ENCODE measurements at regions not wholly inside any gene's neighbourhood (a gene's known extent, or its start where the extent isn't known, plus 50 kb on each side); places are given as distances from the start of the nearest gene placed in this dataset.

DNA sequence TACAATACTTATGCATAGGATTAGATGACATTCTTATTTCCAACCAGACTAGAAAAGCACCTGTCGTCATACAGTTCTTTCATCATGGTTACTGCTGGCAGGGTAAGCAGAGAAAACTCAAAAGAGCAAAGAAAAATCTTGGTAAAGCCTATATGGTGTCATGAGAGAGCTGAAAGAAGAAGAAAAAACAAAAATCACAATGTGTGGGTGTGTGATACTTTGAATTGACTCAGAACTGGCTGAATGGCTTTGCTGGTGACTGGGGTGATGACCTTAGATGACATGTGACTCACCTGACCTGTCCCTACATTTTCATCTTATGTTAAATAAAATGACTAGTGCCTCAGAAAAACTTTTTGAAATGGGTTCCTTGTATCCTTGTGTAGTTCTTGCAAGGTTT, 278.1 kb upstream of the LMO3 start:
- FAIRE-seq (no peak), DNase-seq (ENCODE audit: insufficient read length, low spot score) (no peak)
- no peak for TF ChIP-seq CTCF (IDR thresholded peaks at IDR 0.05; ENCODE audit: insufficient read depth, missing control alignments)

- FAIRE-seq: peak; percentile 48
- no peak for DNase-seq (ENCODE audit: insufficient read length, low spot score)
- no peak for TF ChIP-seq CTCF (IDR thresholded peaks at IDR 0.05; ENCODE audit: insufficient read depth, missing control alignments)
Measured at GRCh38 chr12:16881986-16882570, 276.1 kb upstream of the LMO3 start.

DNA sequence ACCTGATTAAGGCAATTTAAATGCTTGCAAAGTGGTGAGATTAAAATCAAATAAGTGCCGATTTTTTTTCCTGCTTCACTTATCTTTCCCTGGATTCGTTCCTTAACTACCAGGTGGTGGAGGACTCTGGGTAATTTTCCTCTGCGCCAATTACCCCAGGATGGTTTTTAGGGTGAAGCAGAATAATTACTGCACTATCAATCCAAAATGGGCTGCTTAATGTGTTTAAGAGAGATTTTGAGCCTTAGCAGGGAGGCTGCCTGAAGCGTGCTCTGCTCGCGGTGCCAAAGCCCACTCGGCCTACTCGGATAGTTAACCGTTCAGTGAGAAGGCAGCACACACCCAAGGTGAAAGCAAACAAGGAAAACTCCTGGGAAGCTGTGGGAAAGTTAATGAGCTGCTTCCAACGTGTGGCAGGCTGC, 274.9 kb upstream of the LMO3 start:
- FAIRE-seq (no peak), DNase-seq (ENCODE audit: insufficient read length, low spot score) (no peak)
- TF ChIP-seq CTCF (IDR thresholded peaks at IDR 0.05; ENCODE audit: insufficient read depth, missing control alignments): no peak

DNA sequence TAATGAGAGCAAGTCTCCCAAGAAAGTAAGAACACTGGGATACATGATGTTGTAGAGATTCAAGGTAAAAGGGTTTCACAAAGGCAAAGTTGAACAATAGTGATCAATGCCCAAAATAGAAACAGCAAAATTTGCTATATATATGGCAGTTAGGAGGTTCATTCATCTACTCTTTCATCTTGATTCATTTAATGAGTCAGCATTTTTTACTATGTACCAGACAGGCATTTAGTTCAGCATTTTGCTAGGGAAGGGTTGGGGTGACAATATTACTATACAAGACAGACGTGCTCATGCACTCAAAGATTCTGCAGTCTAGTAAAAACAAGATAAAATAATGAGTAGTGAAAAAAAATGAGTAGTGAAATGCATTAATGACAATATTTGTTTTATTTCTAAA, 264.9 kb upstream of the LMO3 start:
- FAIRE-seq (no peak), DNase-seq (ENCODE audit: insufficient read length, low spot score) (no peak)
- no peak for TF ChIP-seq CTCF (IDR thresholded peaks at IDR 0.05; ENCODE audit: insufficient read depth, missing control alignments)

DNA sequence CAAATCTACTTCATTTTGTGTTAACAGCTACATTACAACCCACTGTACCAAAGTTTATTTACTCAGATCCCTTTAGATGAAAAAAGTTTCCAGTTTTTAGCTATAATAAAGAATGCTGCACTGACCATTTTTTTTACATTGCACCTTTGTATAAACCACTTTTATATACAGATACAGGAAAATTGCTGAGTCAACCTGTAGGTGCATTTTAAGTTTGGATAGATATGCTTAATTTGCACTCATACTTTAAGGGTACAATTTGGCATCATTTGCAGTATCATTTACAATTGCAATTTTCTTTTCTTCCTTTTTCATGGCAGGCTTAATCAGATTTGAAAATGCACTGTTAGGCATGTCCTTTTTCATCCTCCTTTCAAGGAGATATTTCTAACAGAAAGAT, 257.8 kb upstream of the LMO3 start:
- TF ChIP-seq CTCF (IDR thresholded peaks at IDR 0.05; ENCODE audit: insufficient read depth, missing control alignments): no peak
- no peak for FAIRE-seq
- DNase-seq (ENCODE audit: insufficient read length, low spot score): no peak

DNA sequence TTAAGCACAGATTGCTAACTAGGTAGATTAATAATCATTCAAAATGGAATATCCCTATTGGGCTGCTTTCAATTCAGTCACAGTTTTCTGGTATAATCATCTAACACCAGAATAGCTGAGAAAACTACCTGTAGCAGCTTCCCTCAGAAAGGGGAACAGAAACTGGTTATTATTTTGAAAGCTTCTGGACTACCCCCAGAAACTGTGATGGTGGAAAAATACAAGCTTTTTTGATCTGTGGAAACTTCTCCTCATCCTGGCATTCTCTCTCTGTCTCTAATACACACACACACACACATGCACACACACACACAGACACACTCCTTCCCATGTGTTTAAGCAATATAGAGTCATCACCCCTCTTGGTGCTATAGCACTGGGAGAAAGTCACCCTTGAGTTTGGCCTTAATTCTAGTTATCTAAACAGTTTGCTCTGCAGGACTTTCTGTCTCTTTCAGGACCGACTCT, 251.5 kb upstream of the LMO3 start:
- no peak for DNase-seq (ENCODE audit: insufficient read length, low spot score)
- no peak for TF ChIP-seq CTCF (IDR thresholded peaks at IDR 0.05; ENCODE audit: insufficient read depth, missing control alignments)
- FAIRE-seq: no peak

GRCh38 chr12:16854465-16854864, 248.5 kb upstream of the LMO3 start:
- TF ChIP-seq CTCF (IDR thresholded peaks at IDR 0.05; ENCODE audit: insufficient read depth, missing control alignments): no peak
- no peak for DNase-seq (ENCODE audit: insufficient read length, low spot score)
- FAIRE-seq: no peak

All from D721Med (cell line).